ENCODE measurements at regions not wholly inside any gene's neighbourhood (a gene's known extent, or its start where the extent isn't known, plus 50 kb on each side); places are given as distances from the start of the nearest gene placed in this dataset.

GRCh38 chr5:4019009-4019769 is 423.6 kb downstream of the IRX1 start:
- TF ChIP-seq CTCF (IDR thresholded peaks at IDR 0.05; ENCODE audit: insufficient read depth, low read length), result no peak
- TF ChIP-seq REST (IDR thresholded peaks at IDR 0.05; ENCODE audit: insufficient replicate concordance, low read depth), result no peak
- no peak for TF ChIP-seq SPI1 (IDR thresholded peaks at IDR 0.05; ENCODE audit: borderline replicate concordance, low read depth)
- no peak for TF ChIP-seq POLR2AphosphoS5 (IDR thresholded peaks at IDR 0.05; ENCODE audit: low read depth)
